HG02759 (cell line): ENCODE measurements at regions not wholly inside any gene's neighbourhood (a gene's known extent, or its start where the extent isn't known, plus 50 kb on each side); places are given as distances from the start of the nearest gene placed in this dataset.

Experiments used
- ATAC-seq: cut with Tn5 transposase; IDR thresholded peaks from one replicate; pipeline ENCODE4 v1.9.1; 2021; ENCODE audit warnings: mild to moderate bottlenecking, moderate library complexity; ENCODE audit not compliant: unreplicated experiment

GRCh38 chr12:24066097-24066496 lies 116.6 kb upstream of the SOX5 start:
- ATAC-seq = no peak

GRCh38 chr12:24062642-24063245 lies 113.3 kb upstream of the SOX5 start:
- no peak for ATAC-seq

GRCh38 chr12:24060089-24060488 lies 110.6 kb upstream of the SOX5 start:
- no peak for ATAC-seq

- ATAC-seq = no peak
These were observed 108.5 kb upstream of the SOX5 start for GRCh38 chr12:24057920-24058476.

GRCh38 chr12:24055747-24056146 lies 106.3 kb upstream of the SOX5 start:
- ATAC-seq = no peak

GRCh38 chr12:24054416-24054815 lies 104.9 kb upstream of the SOX5 start:
- ATAC-seq = no peak

GRCh38 chr12:24049728-24050127 lies 100.3 kb upstream of the SOX5 start:
- ATAC-seq = no peak

- peak; percentile 36 for ATAC-seq
These were observed 99.6 kb upstream of the SOX5 start for GRCh38 chr12:24049101-24049500.

- no peak for ATAC-seq
These were observed 99.0 kb upstream of the SOX5 start for GRCh38 chr12:24048446-24048845.

GRCh38 chr12:24047326-24047725 lies 97.9 kb upstream of the SOX5 start:
- ATAC-seq = no peak

- ATAC-seq = peak; percentile 71
These were observed 96.4 kb upstream of the SOX5 start for GRCh38 chr12:24045816-24046257.

- ATAC-seq = no peak
These were observed 95.7 kb upstream of the SOX5 start for GRCh38 chr12:24044941-24045703.

- no peak for ATAC-seq
These were observed 93.2 kb upstream of the SOX5 start for GRCh38 chr12:24042651-24043050.

- no peak for ATAC-seq
These were observed 89.6 kb upstream of the SOX5 start for GRCh38 chr12:24039113-24039525.

GRCh38 chr12:24038211-24038997 lies 88.9 kb upstream of the SOX5 start:
- no peak for ATAC-seq

GRCh38 chr12:24036438-24037216 lies 87.2 kb upstream of the SOX5 start:
- ATAC-seq = no peak

- ATAC-seq = no peak
These were observed 85.4 kb upstream of the SOX5 start for GRCh38 chr12:24034894-24035293.

- ATAC-seq = no peak
These were observed 84.7 kb upstream of the SOX5 start for GRCh38 chr12:24034160-24034559.

- ATAC-seq = no peak
These were observed 77.9 kb upstream of the SOX5 start for GRCh38 chr12:24027352-24027751.

- ATAC-seq = no peak
These were observed 75.8 kb upstream of the SOX5 start for GRCh38 chr12:24025153-24025798.
